ENCODE measurements at regions not wholly inside any gene's neighbourhood (a gene's known extent, or its start where the extent isn't known, plus 50 kb on each side); places are given as distances from the start of the nearest gene placed in this dataset.
"Not testable (repeated sequence)": the region's sequence is repeated elsewhere in the genome, so short reads cannot be mapped to it uniquely, and the experiment has no call there.

DNA sequence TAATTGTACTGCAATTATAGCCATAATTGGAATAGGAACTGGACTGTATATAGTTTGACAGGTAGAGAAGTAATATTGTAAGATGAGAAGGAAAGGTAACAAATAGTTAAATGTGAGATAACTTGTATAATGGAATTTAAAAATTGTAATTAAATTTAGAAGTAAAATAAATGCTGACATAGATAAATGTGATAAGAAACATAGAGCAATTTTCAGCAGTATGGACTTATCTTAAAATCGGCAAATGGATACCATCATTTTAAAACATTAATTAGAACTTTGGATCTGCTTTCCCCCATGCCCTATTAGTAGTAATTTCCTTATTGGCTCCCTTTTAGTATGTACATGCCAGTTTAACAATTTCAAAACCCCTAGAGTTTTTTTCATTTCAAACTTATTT, 274.8 kb upstream of the ZNG1F start:
- not testable (repeated sequence) for DNase-seq (ENCODE audit: low read depth in 2 of 2)

DNA sequence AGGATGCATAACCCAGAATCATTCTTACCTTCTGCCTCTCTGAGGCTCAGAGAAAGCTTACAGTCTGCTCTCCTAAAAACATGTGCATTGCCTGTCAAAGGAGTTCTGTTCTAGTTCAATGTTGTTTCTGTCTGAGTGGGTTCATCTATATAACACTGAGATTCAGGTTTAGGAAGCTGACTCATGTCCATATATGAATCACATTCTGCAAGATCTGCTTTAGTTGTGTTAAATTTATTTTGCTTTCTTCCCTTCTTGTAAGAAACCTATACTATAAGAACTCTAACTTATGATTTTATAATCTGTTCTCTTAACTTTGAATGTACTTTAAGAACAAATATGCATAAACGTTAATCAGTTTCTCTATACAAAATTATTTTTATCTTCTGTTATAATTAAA, 269.3 kb upstream of the ZNG1F start:
- peak in 1 of 2 donors; percentile 21 for DNase-seq (ENCODE audit: low read depth in 2 of 2)

Measured in lung microvascular endothelial cell (primary cell).